HG02763 (cell line): ENCODE measurements at regions not wholly inside any gene's neighbourhood (a gene's known extent, or its start where the extent isn't known, plus 50 kb on each side); places are given as distances from the start of the nearest gene placed in this dataset.

Experiments used
- ATAC-seq: cut with Tn5 transposase; IDR thresholded peaks from one replicate; pipeline ENCODE4 v1.9.1; 2021; ENCODE audit warnings: mild to moderate bottlenecking, moderate library complexity; ENCODE audit not compliant: unreplicated experiment

- no peak for ATAC-seq
These were observed 79.5 kb upstream of the BTBD3 start for GRCh38 chr20:11838076-11838636.

GRCh38 chr20:11841972-11842461, 75.7 kb upstream of the BTBD3 start:
- no peak for ATAC-seq

- no peak for ATAC-seq
These were observed 74.4 kb upstream of the BTBD3 start for GRCh38 chr20:11843289-11843688.

GRCh38 chr20:11844691-11845090, 73.0 kb upstream of the BTBD3 start:
- no peak for ATAC-seq

GRCh38 chr20:11845340-11845739, 72.4 kb upstream of the BTBD3 start:
- no peak for ATAC-seq

GRCh38 chr20:11846131-11846530, 71.6 kb upstream of the BTBD3 start:
- ATAC-seq = no peak

GRCh38 chr20:11847827-11848226, 69.9 kb upstream of the BTBD3 start:
- no peak for ATAC-seq

GRCh38 chr20:11849270-11849915, 68.3 kb upstream of the BTBD3 start:
- ATAC-seq = no peak

GRCh38 chr20:11849976-11850670, 67.6 kb upstream of the BTBD3 start:
- ATAC-seq = no peak

- ATAC-seq = no peak
These were observed 66.8 kb upstream of the BTBD3 start for GRCh38 chr20:11850901-11851300.

GRCh38 chr20:11851646-11852045, 66.0 kb upstream of the BTBD3 start:
- no peak for ATAC-seq

GRCh38 chr20:11852189-11852588, 65.5 kb upstream of the BTBD3 start:
- ATAC-seq = no peak

GRCh38 chr20:11852811-11853210, 64.9 kb upstream of the BTBD3 start:
- no peak for ATAC-seq

GRCh38 chr20:11853359-11853758, 64.3 kb upstream of the BTBD3 start:
- no peak for ATAC-seq

GRCh38 chr20:11861479-11861878, 56.2 kb upstream of the BTBD3 start:
- no peak for ATAC-seq

- no peak for ATAC-seq
These were observed 50.3 kb upstream of the BTBD3 start for GRCh38 chr20:11867291-11867919.
